Tibial nerve (tissue), 3 donors: ENCODE measurements at regions not wholly inside any gene's neighbourhood (a gene's known extent, or its start where the extent isn't known, plus 50 kb on each side); places are given as distances from the start of the nearest gene placed in this dataset.

ENCODE experiments used
- CTCF ChIP-seq, 5 experiments: fragments of 200-600 bp in 3 of 5; fragments of 450-650 bp in 2 of 5; sonication (generic) in 3 of 5; IDR thresholded peaks; one replicate each; pipeline ENCODE4 v1.5.1; 2016 to 2019; ENCODE audit warnings: antibody characterized with exemption in 5 of 5, mild to moderate bottlenecking in 3 of 5, moderate library complexity in 2 of 5
- POLR2A ChIP-seq, 2 donors: fragments of 450-650 bp; IDR thresholded peaks; one replicate each; pipeline ENCODE4 v1.6.1; 2017; ENCODE audit warnings: antibody characterized with exemption in 2 of 2, mild to moderate bottlenecking in 2 of 2, moderate library complexity in 2 of 2

- TF ChIP-seq POLR2A (IDR thresholded peaks at IDR 0.05) = no peak
- TF ChIP-seq CTCF (IDR thresholded peaks at IDR 0.05) = no peak
These were observed 262.5 kb downstream of the CDH26 start for GRCh38 chr20:60220706-60221105.
